ENCODE measurements at regions not wholly inside any gene's neighbourhood (a gene's known extent, or its start where the extent isn't known, plus 50 kb on each side); places are given as distances from the start of the nearest gene placed in this dataset.

GRCh38 chr14:46490238-46490685, 161.3 kb downstream of the RPL10L start:
- Histone ChIP-seq H3K4me1 (no peaks in the 10 kb centered on the region), H3K4me3 (no peak overlapping the region), H3K27ac (no peak overlapping the region), H3K27me3 (ENCODE audit: insufficient read depth in 3 of 3, low read length in 2 of 3) (no peaks in the 10 kb centered on the region), H3K9me3 (no peaks in the 10 kb centered on the region), H3K36me3 (ENCODE audit: insufficient read depth in 1 of 2, low read depth in 1 of 2) (no peaks in the 10 kb centered on the region)
- WGBS, 3 donors: 73 to 93% (median 80%) methylated on average over 1 of the region's 1 CpG
- ATAC-seq (no peak), DNase-seq (no peak)
- TF ChIP-seq CTCF (IDR thresholded peaks at IDR 0.05): no peak
- intact Hi-C loops (cut with DNase I): no loop called here

GRCh38 chr14:46488374-46488773, 163.2 kb downstream of the RPL10L start:
- intact Hi-C loops (cut with DNase I): no loop called here

GRCh38 chr14:46487582-46488350, 163.8 kb downstream of the RPL10L start:
- no peaks in the 10 kb centered on the region for H3K9me3 ChIP-seq
- no peak overlapping the region for H3K4me3 ChIP-seq
- intact Hi-C loops (cut with DNase I): no loop called here
- no peak for TF ChIP-seq CTCF (IDR thresholded peaks at IDR 0.05)
- no peak for ATAC-seq
- 82 to 88% (median 86%) methylated on average over 10 of the region's 10 CpGs for WGBS, 3 donors
- H3K27me3 ChIP-seq (ENCODE audit: insufficient read depth in 3 of 3, low read length in 2 of 3): no peaks in the 10 kb centered on the region
- H3K4me1 ChIP-seq: no peaks in the 10 kb centered on the region
- no peak overlapping the region for H3K27ac ChIP-seq
- no peaks in the 10 kb centered on the region for H3K36me3 ChIP-seq (ENCODE audit: insufficient read depth in 1 of 2, low read depth in 1 of 2)
- DNase-seq: no peak

More at GRCh38 chr14:46488374-46488773, 163.2 kb downstream of the RPL10L start:
- H3K4me3 ChIP-seq: no peak overlapping the region
- H3K27me3 ChIP-seq (ENCODE audit: insufficient read depth in 3 of 3, low read length in 2 of 3): no peaks in the 10 kb centered on the region
- H3K9me3 ChIP-seq: no peaks in the 10 kb centered on the region
- DNase-seq (no peak), ATAC-seq (no peak)
- no peaks in the 10 kb centered on the region for H3K4me1 ChIP-seq
- H3K36me3 ChIP-seq (ENCODE audit: insufficient read depth in 1 of 2, low read depth in 1 of 2): no peaks in the 10 kb centered on the region
- no peak for TF ChIP-seq CTCF (IDR thresholded peaks at IDR 0.05)
- 90 to 91% (median 90%) methylated on average over 5 of the region's 5 CpGs for WGBS, 3 donors
- no peak overlapping the region for H3K27ac ChIP-seq

- Histone ChIP-seq H3K27me3 (ENCODE audit: insufficient read depth in 3 of 3, low read length in 2 of 3) (no peaks in the 10 kb centered on the region), H3K4me3 (no peak overlapping the region), H3K27ac (no peak overlapping the region), H3K9me3 (no peaks in the 10 kb centered on the region), H3K4me1 (no peaks in the 10 kb centered on the region), H3K36me3 (ENCODE audit: insufficient read depth in 1 of 2, low read depth in 1 of 2) (no peaks in the 10 kb centered on the region)
- no peak for TF ChIP-seq CTCF (IDR thresholded peaks at IDR 0.05)
- ATAC-seq (no peak), DNase-seq (no peak)
- intact Hi-C loops (cut with DNase I): no loop called here
Observed at GRCh38 chr14:46482200-46482599, 169.4 kb downstream of the RPL10L start.

GRCh38 chr14:46480817-46481216, 170.8 kb downstream of the RPL10L start:
- TF ChIP-seq CTCF (IDR thresholded peaks at IDR 0.05): no peak

More at GRCh38 chr14:46480817-46481216, 170.8 kb downstream of the RPL10L start:
- Histone ChIP-seq H3K27me3 (ENCODE audit: insufficient read depth in 3 of 3, low read length in 2 of 3) (no peaks in the 10 kb centered on the region), H3K36me3 (ENCODE audit: insufficient read depth in 1 of 2, low read depth in 1 of 2) (no peaks in the 10 kb centered on the region), H3K4me3 (no peak overlapping the region), H3K4me1 (no peaks in the 10 kb centered on the region), H3K9me3 (no peaks in the 10 kb centered on the region), H3K27ac (no peak overlapping the region)
- WGBS, 3 donors: 37 to 44% (median 40%) methylated on average over 3 of the region's 3 CpGs
- ATAC-seq (no peak), DNase-seq (no peak)
- intact Hi-C loops (cut with DNase I): no loop called here
